D721Med (cell line): ENCODE measurements at regions not wholly inside any gene's neighbourhood (a gene's known extent, or its start where the extent isn't known, plus 50 kb on each side); places are given as distances from the start of the nearest gene placed in this dataset.

ENCODE experiments used
- DNase-seq: peaks from one replicate; pipeline ENCODE4 v3.0.0; 2011; ENCODE audit warnings: low spot score; ENCODE audit not compliant: insufficient read length
- FAIRE-seq: peaks from 2 replicates; lab custom pipeline; 2011; peaks lifted over from hg19 to GRCh38; lab: Jason Lieb, UNC
- TF ChIP-seq, protein P1 (sequence below): IDR thresholded peaks from 2 replicates; pipeline ENCODE4 v1.5.1; 2012; ENCODE audit warnings: mild to moderate bottlenecking, control low read depth; ENCODE audit not compliant: insufficient read depth; ENCODE audit errors: missing control alignments

GRCh38 chr12:85683051-85683450, 153.2 kb downstream of the RASSF9 start:
- FAIRE-seq (no peak), DNase-seq (no peak)
- TF ChIP-seq, protein P1, sequence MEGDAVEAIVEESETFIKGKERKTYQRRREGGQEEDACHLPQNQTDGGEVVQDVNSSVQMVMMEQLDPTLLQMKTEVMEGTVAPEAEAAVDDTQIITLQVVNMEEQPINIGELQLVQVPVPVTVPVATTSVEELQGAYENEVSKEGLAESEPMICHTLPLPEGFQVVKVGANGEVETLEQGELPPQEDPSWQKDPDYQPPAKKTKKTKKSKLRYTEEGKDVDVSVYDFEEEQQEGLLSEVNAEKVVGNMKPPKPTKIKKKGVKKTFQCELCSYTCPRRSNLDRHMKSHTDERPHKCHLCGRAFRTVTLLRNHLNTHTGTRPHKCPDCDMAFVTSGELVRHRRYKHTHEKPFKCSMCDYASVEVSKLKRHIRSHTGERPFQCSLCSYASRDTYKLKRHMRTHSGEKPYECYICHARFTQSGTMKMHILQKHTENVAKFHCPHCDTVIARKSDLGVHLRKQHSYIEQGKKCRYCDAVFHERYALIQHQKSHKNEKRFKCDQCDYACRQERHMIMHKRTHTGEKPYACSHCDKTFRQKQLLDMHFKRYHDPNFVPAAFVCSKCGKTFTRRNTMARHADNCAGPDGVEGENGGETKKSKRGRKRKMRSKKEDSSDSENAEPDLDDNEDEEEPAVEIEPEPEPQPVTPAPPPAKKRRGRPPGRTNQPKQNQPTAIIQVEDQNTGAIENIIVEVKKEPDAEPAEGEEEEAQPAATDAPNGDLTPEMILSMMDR = no peak

DNA sequence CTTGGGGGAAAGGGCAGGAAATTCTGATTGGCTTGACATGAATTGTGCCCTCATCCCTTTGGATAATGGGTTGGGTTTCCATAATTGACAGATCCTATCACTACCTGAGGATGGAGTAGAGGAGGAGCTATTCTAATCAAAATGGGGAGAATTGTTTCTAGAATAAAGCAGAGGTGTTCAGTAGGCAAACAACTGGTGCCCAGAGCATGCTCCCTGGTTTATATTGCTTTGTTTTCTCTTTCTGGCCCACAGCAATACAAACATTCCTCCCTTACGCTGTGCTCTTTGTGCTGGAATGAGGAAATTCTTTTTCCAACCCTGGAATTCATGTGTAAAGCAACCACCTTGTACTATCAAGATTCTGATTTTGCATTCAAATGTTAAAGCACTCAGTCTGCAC, 147.4 kb downstream of the RASSF9 start:
- no peak for FAIRE-seq
- TF ChIP-seq, protein P1 = no peak

GRCh38 chr12:85690146-85690545, 146.1 kb downstream of the RASSF9 start:
- no peak for DNase-seq

More for the DNA sequence above, 147.4 kb downstream of the RASSF9 start:
- no peak for DNase-seq

DNA sequence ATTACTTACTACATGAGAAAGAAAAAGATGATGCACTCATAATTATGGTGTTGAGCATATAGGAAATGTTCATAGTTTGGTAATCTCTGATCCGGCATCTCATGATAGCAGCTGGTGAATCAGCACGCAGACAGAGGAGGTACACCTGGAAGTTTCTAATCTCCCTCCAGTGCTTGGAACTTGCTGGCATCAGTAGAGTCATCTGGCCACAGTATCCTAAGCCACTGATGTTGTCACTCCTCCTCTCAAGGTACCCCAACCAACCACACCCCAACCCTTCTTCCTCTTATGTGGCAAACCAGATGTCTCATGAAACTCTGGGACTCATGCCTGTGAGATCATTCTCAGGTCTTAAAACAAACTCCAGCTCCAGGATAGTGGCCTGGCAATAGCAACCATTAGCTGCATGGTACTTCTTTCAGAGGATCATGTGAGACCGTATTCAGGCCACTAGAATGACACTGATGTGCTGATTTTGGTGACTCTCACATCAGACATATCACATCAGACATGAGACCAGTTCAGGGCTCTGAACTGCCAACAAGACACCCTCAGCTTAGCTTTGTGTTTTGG, 143.0 kb downstream of the RASSF9 start:
- DNase-seq = no peak
- no peak for FAIRE-seq
- TF ChIP-seq, protein P1 = no peak

More at GRCh38 chr12:85690146-85690545, 146.1 kb downstream of the RASSF9 start:
- FAIRE-seq = no peak
- TF ChIP-seq, protein P1 = no peak

DNA sequence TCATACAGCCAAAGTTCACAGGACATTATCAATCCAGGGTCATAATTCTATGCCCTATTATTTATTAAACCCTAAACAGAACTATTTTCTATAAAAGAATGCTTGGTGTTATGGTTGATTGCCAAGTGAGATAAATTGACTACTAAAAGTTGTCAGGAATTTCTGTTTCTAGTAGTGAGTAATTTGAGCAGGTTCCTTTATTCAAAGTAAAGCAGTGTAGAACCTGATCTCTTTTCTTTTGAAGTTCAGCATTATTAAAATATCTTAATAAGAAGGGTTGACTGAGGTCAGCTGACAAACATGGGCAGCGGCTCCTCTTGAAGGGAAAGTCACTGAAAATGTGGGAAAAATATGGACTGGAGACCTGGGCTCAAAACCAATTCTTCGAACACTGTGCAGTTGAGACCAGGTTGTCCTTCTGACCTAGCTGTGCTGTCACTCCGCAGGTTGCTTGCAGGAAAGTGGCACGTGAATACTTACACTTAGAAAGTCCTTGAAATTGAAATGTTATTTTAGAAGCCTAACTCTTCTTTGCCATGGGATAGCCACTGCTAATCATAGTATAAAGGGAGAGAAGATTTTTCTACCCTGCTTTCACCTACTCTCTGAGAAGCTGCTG, 141.0 kb downstream of the RASSF9 start:
- DNase-seq = no peak
- no peak for FAIRE-seq

GRCh38 chr12:85697003-85697402, 139.2 kb downstream of the RASSF9 start:
- DNase-seq (no peak), FAIRE-seq (no peak)
- TF ChIP-seq, protein P1 = no peak

More for the DNA sequence above, 141.0 kb downstream of the RASSF9 start:
- TF ChIP-seq, protein P1 = no peak

GRCh38 chr12:85698937-85699336, 137.3 kb downstream of the RASSF9 start:
- DNase-seq (no peak), FAIRE-seq (no peak)
- TF ChIP-seq, protein P1 = no peak
